ENCODE measurements at regions not wholly inside any gene's neighbourhood (a gene's known extent, or its start where the extent isn't known, plus 50 kb on each side); places are given as distances from the start of the nearest gene placed in this dataset.

DNA sequence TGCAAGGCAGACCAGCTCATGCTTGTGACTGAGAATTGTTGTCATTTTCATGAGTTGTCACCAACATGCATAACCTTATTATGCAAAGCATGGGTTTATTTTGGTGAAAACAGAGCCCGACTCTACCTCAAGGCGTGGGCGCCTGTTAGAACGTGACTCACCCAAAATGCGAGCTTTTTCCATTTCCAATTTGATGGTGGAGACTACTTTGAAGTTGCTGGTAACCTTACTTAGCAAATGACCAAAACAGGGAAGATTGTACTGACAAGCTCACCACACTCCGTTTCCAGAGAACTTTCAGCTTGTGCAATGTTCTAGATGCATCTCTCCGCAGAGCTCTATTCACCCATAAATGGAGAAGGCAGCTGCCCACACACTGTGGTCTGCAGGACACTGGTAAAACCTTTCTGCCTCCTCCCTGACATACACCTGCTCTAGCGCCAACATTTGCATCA is 284.5 kb downstream of the MAF start:
- no peak for DNase-seq (ENCODE audit: extremely low read depth in 1 of 4, low spot score in 3 of 4)
- peaks cover 10 to 30% of the 10 kb centered on the region in 2 experiments; a peak in 4 of 5 replicates for H3K27me3 ChIP-seq (ENCODE audit: control insufficient read depth in 2 of 2, insufficient read depth in 2 of 2, low read length in 2 of 2)
- in situ Hi-C loops (cut with MboI), result no loop called here
- no peaks in the 10 kb centered on the region for H3K9me1 ChIP-seq (ENCODE audit: control insufficient read depth, insufficient read depth, low read length)
- no peaks in the 10 kb centered on the region for H3K79me2 ChIP-seq (ENCODE audit: control insufficient read depth, insufficient read depth, low read length)
- ChIA-PET POLR2A (interaction anchor here (0.6 to 1.3 kb wide), 2 partner anchors 9 to 371 kb away, joined by 3 read pairs; no protein-coding TSS in a partner anchor), CTCF (ENCODE audit: low intra/inter-chr PET ratio) (no interaction called here)
- intact Hi-C loops (cut with micrococcal nuclease), result no loop called here
- 0 out of 2 replicates have a peak, but pooled peaks cover 4% of the 10 kb centered on the region for H4K20me1 ChIP-seq (replicated peaks; ENCODE audit: control insufficient read depth, insufficient read depth, low read length)
- BruUV-seq (replicated peaks), result no TSS peak
- no peak overlapping the region for H2AFZ ChIP-seq (ENCODE audit: low read depth, low read length)
- ATAC-seq, result no peak
- no peak overlapping the region for H3K4me2 ChIP-seq (ENCODE audit: insufficient read depth, low read length)
- TF ChIP-seq, protein P1, sequence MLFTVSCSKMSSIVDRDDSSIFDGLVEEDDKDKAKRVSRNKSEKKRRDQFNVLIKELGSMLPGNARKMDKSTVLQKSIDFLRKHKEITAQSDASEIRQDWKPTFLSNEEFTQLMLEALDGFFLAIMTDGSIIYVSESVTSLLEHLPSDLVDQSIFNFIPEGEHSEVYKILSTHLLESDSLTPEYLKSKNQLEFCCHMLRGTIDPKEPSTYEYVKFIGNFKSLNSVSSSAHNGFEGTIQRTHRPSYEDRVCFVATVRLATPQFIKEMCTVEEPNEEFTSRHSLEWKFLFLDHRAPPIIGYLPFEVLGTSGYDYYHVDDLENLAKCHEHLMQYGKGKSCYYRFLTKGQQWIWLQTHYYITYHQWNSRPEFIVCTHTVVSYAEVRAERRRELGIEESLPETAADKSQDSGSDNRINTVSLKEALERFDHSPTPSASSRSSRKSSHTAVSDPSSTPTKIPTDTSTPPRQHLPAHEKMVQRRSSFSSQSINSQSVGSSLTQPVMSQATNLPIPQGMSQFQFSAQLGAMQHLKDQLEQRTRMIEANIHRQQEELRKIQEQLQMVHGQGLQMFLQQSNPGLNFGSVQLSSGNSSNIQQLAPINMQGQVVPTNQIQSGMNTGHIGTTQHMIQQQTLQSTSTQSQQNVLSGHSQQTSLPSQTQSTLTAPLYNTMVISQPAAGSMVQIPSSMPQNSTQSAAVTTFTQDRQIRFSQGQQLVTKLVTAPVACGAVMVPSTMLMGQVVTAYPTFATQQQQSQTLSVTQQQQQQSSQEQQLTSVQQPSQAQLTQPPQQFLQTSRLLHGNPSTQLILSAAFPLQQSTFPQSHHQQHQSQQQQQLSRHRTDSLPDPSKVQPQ (CRISPR knock-in tag; IDR thresholded peaks at IDR 0.05; ENCODE audit: borderline replicate concordance), result no peak
- FAIRE-seq, result no peak
- no peak overlapping the region for H3K4me3 ChIP-seq
- no peaks in the 10 kb centered on the region for H3K4me1 ChIP-seq (replicated peaks in 1 of 2; ENCODE audit: control insufficient read depth in 2 of 2, insufficient read depth in 2 of 2, low read length in 2 of 2)
- no peak overlapping the region for H3K27ac ChIP-seq (ENCODE audit: extremely low read depth, low read depth, low read length)
- H3K36me3 ChIP-seq (ENCODE audit: control insufficient read depth, insufficient read depth, low read length), result no peaks in the 10 kb centered on the region
- no peaks in the 10 kb centered on the region for H3K9me3 ChIP-seq (replicated peaks; ENCODE audit: control insufficient read depth, insufficient read depth, low read depth, low read length)
- no peak overlapping the region for H3K9ac ChIP-seq (ENCODE audit: insufficient read depth in 1 of 2, low read depth in 2 of 2, low read length in 2 of 2)
- 0% methylated on average over 8 of the region's 8 CpGs for WGBS (ENCODE audit: insufficient coverage, low coverage, missing lambda C conversion rate)

DNA sequence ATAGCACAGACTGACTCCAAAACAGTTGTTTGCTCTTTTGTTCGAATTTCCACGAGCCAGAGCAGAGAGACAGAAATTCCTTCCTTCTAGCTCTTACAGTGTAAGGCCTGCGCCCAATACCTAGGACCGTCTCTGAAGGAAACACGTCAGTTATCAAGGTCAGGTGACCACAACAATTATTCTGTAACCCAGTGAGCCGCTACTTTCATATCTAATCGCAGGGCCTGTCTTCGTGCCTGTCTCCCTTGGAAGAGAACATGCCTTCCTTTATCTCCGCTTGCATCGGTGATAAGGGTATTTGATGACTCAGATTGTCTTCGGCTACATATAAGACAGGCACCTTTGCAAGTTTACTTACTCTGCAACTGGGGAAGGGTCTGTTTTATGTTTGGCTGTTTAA is 288.0 kb downstream of the MAF start:
- Histone ChIP-seq H3K4me1 (replicated peaks in 1 of 2; ENCODE audit: control insufficient read depth in 2 of 2, insufficient read depth in 2 of 2, low read length in 2 of 2) (no peaks in the 10 kb centered on the region), H4K20me1 (replicated peaks; ENCODE audit: control insufficient read depth, insufficient read depth, low read length) (0 out of 2 replicates have a peak, but pooled peaks cover 4% of the 10 kb centered on the region), H2AFZ (ENCODE audit: low read depth, low read length) (no peak overlapping the region), H3K9ac (ENCODE audit: insufficient read depth in 1 of 2, low read depth in 2 of 2, low read length in 2 of 2) (no peak overlapping the region), H3K4me2 (ENCODE audit: insufficient read depth, low read length) (peak overlapping the region; percentile 14; the same call in 1 of the 2 replicates), H3K9me3 (replicated peaks; ENCODE audit: control insufficient read depth, insufficient read depth, low read depth, low read length) (no peaks in the 10 kb centered on the region), H3K4me3 (no peak overlapping the region), H3K9me1 (ENCODE audit: control insufficient read depth, insufficient read depth, low read length) (no peaks in the 10 kb centered on the region), H3K36me3 (ENCODE audit: control insufficient read depth, insufficient read depth, low read length) (no peaks in the 10 kb centered on the region), H3K27me3 (ENCODE audit: control insufficient read depth in 2 of 2, insufficient read depth in 2 of 2, low read length in 2 of 2) (peaks cover 23 to 42% of the 10 kb centered on the region in 2 experiments), H3K79me2 (ENCODE audit: control insufficient read depth, insufficient read depth, low read length) (no peaks in the 10 kb centered on the region), H3K27ac (ENCODE audit: extremely low read depth, low read depth, low read length) (no peak overlapping the region)
- no peak for FAIRE-seq
- intact Hi-C loops (cut with micrococcal nuclease) (no loop called here), in situ Hi-C loops (cut with MboI) (no loop called here)
- no peak for ATAC-seq
- WGBS (ENCODE audit: insufficient coverage, low coverage, missing lambda C conversion rate), result 1% methylated on average over 11 of the region's 11 CpGs
- ChIA-PET CTCF (ENCODE audit: low intra/inter-chr PET ratio) (no interaction called here), POLR2A (no interaction called here)
- TF ChIP-seq CREB1 (IDR thresholded peaks at IDR 0.05) (no peak), CREB1 (CRISPR knock-in tag; IDR thresholded peaks at IDR 0.05) (0 out of 2 replicates have a peak, but pooled peaks have one; percentile 30), FOSL1 (tag; conservative IDR thresholded peaks at IDR 0.05) (peak; percentile 51), TAF15 (IDR thresholded peaks at IDR 0.05; ENCODE audit: low read depth, low read length) (no peak), CREM (IDR thresholded peaks at IDR 0.05; ENCODE audit: low read depth) (peak; percentile 75)
- TF ChIP-seq, protein P2, sequence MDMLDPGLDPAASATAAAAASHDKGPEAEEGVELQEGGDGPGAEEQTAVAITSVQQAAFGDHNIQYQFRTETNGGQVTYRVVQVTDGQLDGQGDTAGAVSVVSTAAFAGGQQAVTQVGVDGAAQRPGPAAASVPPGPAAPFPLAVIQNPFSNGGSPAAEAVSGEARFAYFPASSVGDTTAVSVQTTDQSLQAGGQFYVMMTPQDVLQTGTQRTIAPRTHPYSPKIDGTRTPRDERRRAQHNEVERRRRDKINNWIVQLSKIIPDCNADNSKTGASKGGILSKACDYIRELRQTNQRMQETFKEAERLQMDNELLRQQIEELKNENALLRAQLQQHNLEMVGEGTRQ (CRISPR knock-in tag; IDR thresholded peaks at IDR 0.05), result peak; percentile 55
- TF ChIP-seq, protein P3, sequence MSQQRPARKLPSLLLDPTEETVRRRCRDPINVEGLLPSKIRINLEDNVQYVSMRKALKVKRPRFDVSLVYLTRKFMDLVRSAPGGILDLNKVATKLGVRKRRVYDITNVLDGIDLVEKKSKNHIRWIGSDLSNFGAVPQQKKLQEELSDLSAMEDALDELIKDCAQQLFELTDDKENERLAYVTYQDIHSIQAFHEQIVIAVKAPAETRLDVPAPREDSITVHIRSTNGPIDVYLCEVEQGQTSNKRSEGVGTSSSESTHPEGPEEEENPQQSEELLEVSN (IDR thresholded peaks at IDR 0.05; ENCODE audit: borderline replicate concordance in 1 of 2, extremely low read depth in 1 of 2, insufficient read depth in 1 of 2, insufficient read length in 1 of 2, low read depth in 1 of 2, low read length in 1 of 2, poor library complexity in 1 of 2, severe bottlenecking in 1 of 2), result no peak
- no TSS peak for BruUV-seq (replicated peaks)
- DNase-seq (ENCODE audit: extremely low read depth in 1 of 4, low spot score in 3 of 4), result no peak
